AG04450 (cell line): ENCODE measurements at regions not wholly inside any gene's neighbourhood (a gene's known extent, or its start where the extent isn't known, plus 50 kb on each side); places are given as distances from the start of the nearest gene placed in this dataset.
A peak's percentile ranks its signal among the peaks of the same experiment; 100 is the strongest.

Source experiments
- CTCF ChIA-PET: fragments of 300-600, 350-600 bp; formaldehyde crosslinking; extraction: SDS; loops from one replicate; lab custom pipeline; 2022; ENCODE audit warnings: antibody characterized with exemption, inconsistent platforms; lab: Charles Lee
- POLR2A ChIA-PET: fragments of 350-600 bp; formaldehyde crosslinking; extraction: SDS; loops from one replicate; lab custom pipeline; 2021; ENCODE audit warnings: antibody characterized with exemption, inconsistent platforms; lab: Yijun Ruan, JAX
- DNase-seq: peaks from one replicate; pipeline ENCODE4 v3.0.0-alpha.2; 2011; ENCODE audit warnings: low read depth, low spot score
- H3K27ac ChIP-seq: one replicate; pipeline ENCODE4 v1.5.1; 2012; ENCODE audit warnings: low read depth, low read length, control low read depth
- H3K27me3 ChIP-seq: one replicate; pipeline ENCODE4 v1.6.0; 2012; ENCODE audit warnings: low read length; ENCODE audit not compliant: control insufficient read depth, insufficient read depth
- H3K4me3 ChIP-seq: 2 replicates; pipeline ENCODE4 v1.5.1; 2011; ENCODE audit warnings: mild to moderate bottlenecking, low read depth, low read length, control low read depth
- H3K9me3 ChIP-seq: 2 replicates; pipeline ENCODE4 v1.5.1; 2012; ENCODE audit warnings: low read length; ENCODE audit not compliant: control insufficient read depth, insufficient read depth
- CTCF ChIP-seq: IDR thresholded peaks from 2 replicates; pipeline ENCODE4 v1.5.1; 2011; ENCODE audit warnings: low read depth, low read length, control low read depth, inconsistent platforms

GRCh38 chr2:235238537-235238936 is 255.3 kb upstream of the AGAP1 start:
- POLR2A ChIA-PET = interaction anchor here (0.6 kb wide), 1 partner anchor 61 kb away, joined by 4 read pairs; no protein-coding TSS in a partner anchor
- CTCF ChIA-PET = no interaction called here
- no peak for TF ChIP-seq CTCF
- Histone ChIP-seq H3K4me3 (no peak overlapping the region), H3K27me3 (peaks cover 6% of the 10 kb centered on the region), H3K27ac (no peak overlapping the region), H3K9me3 (no peaks in the 10 kb centered on the region)
- peak; percentile 55 for DNase-seq

GRCh38 chr2:235240574-235240973 is 253.3 kb upstream of the AGAP1 start:
- Histone ChIP-seq H3K9me3 (no peaks in the 10 kb centered on the region), H3K4me3 (no peak overlapping the region), H3K27ac (no peak overlapping the region), H3K27me3 (peaks cover 10% of the 10 kb centered on the region)
- ChIA-PET CTCF (no interaction called here), POLR2A (no interaction called here)
- no peak for DNase-seq
- no peak for TF ChIP-seq CTCF

- no peak overlapping the region for H3K4me3 ChIP-seq
- no peaks in the 10 kb centered on the region for H3K9me3 ChIP-seq
- DNase-seq = no peak
- POLR2A ChIA-PET = interaction anchor here (0.6 kb wide), 2 partner anchors 108 to 615 kb away, joined by 3 to 6 read pairs; no protein-coding TSS in a partner anchor
- peaks cover 8% of the 10 kb centered on the region for H3K27me3 ChIP-seq
- CTCF ChIA-PET = no interaction called here
- no peak overlapping the region for H3K27ac ChIP-seq
- no peak for TF ChIP-seq CTCF
Observed at GRCh38 chr2:235244255-235245220, 249.3 kb upstream of the AGAP1 start.

- no peak overlapping the region for H3K4me3 ChIP-seq
- DNase-seq = no peak
- H3K9me3 ChIP-seq = no peaks in the 10 kb centered on the region
- ChIA-PET POLR2A (no interaction called here), CTCF (no interaction called here)
- TF ChIP-seq CTCF = no peak
- no peak overlapping the region for H3K27ac ChIP-seq
- peaks cover 8% of the 10 kb centered on the region for H3K27me3 ChIP-seq
Observed at GRCh38 chr2:235247001-235247400, 246.8 kb upstream of the AGAP1 start.

GRCh38 chr2:235255693-235256092 is 238.2 kb upstream of the AGAP1 start:
- ChIA-PET CTCF (interaction anchor here (1.6 kb wide), 1 partner anchor 339 kb away, joined by 3 read pairs; no protein-coding TSS in a partner anchor), POLR2A (no interaction called here)
- TF ChIP-seq CTCF = no peak
- peaks cover 5% of the 10 kb centered on the region for H3K27me3 ChIP-seq
- DNase-seq = no peak
- no peak overlapping the region for H3K4me3 ChIP-seq
- no peaks in the 10 kb centered on the region for H3K9me3 ChIP-seq
- H3K27ac ChIP-seq = no peak overlapping the region
